Stimulated activated memory B cell treated with anti-CD40 and anti-IgM and Interleukin-4, amounts not matched to agents 10 μg/mL and 1 μg/mL and 100 μg/mL, for 72 hours (primary cell): ENCODE measurements at regions not wholly inside any gene's neighbourhood (a gene's known extent, or its start where the extent isn't known, plus 50 kb on each side); places are given as distances from the start of the nearest gene placed in this dataset.
"Not testable (repeated sequence)": the region's sequence is repeated elsewhere in the genome, so short reads cannot be mapped to it uniquely, and the experiment has no call there.

ENCODE experiments used
- ATAC-seq: fragments of 150-1000 bp; cut with Tn5 transposase; 2 replicates; pipeline ENCODE4 v1.10.0; 2021
- H3K27ac Mint-ChIP-seq: one replicate; pipeline ENCODE4 v1.8.0; 2022; ENCODE audit warnings: mild to moderate bottlenecking, mixed read lengths
- H3K27me3 Mint-ChIP-seq: one replicate; pipeline ENCODE4 v1.8.0; 2022; ENCODE audit warnings: mixed read lengths
- H3K36me3 Mint-ChIP-seq: one replicate; pipeline ENCODE4 v1.8.0; 2022; ENCODE audit warnings: mixed read lengths
- H3K4me1 Mint-ChIP-seq: one replicate; pipeline ENCODE4 v1.8.0; 2022; ENCODE audit warnings: mixed read lengths
- H3K4me3 Mint-ChIP-seq: one replicate; pipeline ENCODE4 v1.8.0; 2022; ENCODE audit warnings: mild to moderate bottlenecking, moderate library complexity, mixed read lengths
- H3K9me3 Mint-ChIP-seq: one replicate; pipeline ENCODE4 v1.8.0; 2022; ENCODE audit warnings: mixed read lengths

GRCh38 chr1:29395736-29396437, 159.6 kb downstream of the PTPRU start:
- no peak for ATAC-seq
- Mint-ChIP-seq H3K9me3 (peaks cover 8% of the 10 kb centered on the region), H3K36me3 (no peaks in the 10 kb centered on the region), H3K4me3 (no peak overlapping the region), H3K4me1 (no peaks in the 10 kb centered on the region), H3K27me3 (peaks cover 37% of the 10 kb centered on the region), H3K27ac (no peak overlapping the region)

GRCh38 chr1:29394521-29395225, 158.4 kb downstream of the PTPRU start:
- peaks cover 37% of the 10 kb centered on the region for H3K27me3 Mint-ChIP-seq
- no peaks in the 10 kb centered on the region for H3K36me3 Mint-ChIP-seq
- ATAC-seq, result no peak
- H3K4me1 Mint-ChIP-seq, result no peaks in the 10 kb centered on the region
- H3K27ac Mint-ChIP-seq, result no peak overlapping the region
- H3K9me3 Mint-ChIP-seq, result peaks cover 7% of the 10 kb centered on the region
- H3K4me3 Mint-ChIP-seq, result no peak overlapping the region

GRCh38 chr1:29393451-29393826, 157.1 kb downstream of the PTPRU start:
- Mint-ChIP-seq H3K27me3 (peaks cover 38% of the 10 kb centered on the region), H3K9me3 (no peaks in the 10 kb centered on the region), H3K4me1 (no peaks in the 10 kb centered on the region), H3K27ac (no peak overlapping the region), H3K36me3 (no peaks in the 10 kb centered on the region), H3K4me3 (no peak overlapping the region)
- ATAC-seq, result no peak

GRCh38 chr1:29392486-29393450, 156.4 kb downstream of the PTPRU start:
- no peaks in the 10 kb centered on the region for H3K9me3 Mint-ChIP-seq
- no peaks in the 10 kb centered on the region for H3K36me3 Mint-ChIP-seq
- no peak overlapping the region for H3K27ac Mint-ChIP-seq
- peaks cover 44% of the 10 kb centered on the region for H3K27me3 Mint-ChIP-seq
- no peak overlapping the region for H3K4me3 Mint-ChIP-seq
- H3K4me1 Mint-ChIP-seq, result no peaks in the 10 kb centered on the region
- no peak for ATAC-seq

GRCh38 chr1:29392036-29392435, 155.7 kb downstream of the PTPRU start:
- H3K27ac Mint-ChIP-seq, result no peak overlapping the region
- H3K9me3 Mint-ChIP-seq, result no peaks in the 10 kb centered on the region
- ATAC-seq, result no peak
- no peak overlapping the region for H3K4me3 Mint-ChIP-seq
- H3K36me3 Mint-ChIP-seq, result no peaks in the 10 kb centered on the region
- no peaks in the 10 kb centered on the region for H3K4me1 Mint-ChIP-seq
- H3K27me3 Mint-ChIP-seq, result peaks cover 52% of the 10 kb centered on the region

GRCh38 chr1:29391362-29391880, 155.1 kb downstream of the PTPRU start:
- Mint-ChIP-seq H3K4me3 (no peak overlapping the region), H3K4me1 (no peaks in the 10 kb centered on the region), H3K27ac (no peak overlapping the region), H3K36me3 (no peaks in the 10 kb centered on the region), H3K9me3 (no peaks in the 10 kb centered on the region), H3K27me3 (peaks cover 51% of the 10 kb centered on the region)
- ATAC-seq, result no peak

GRCh38 chr1:29390491-29391361, 154.4 kb downstream of the PTPRU start:
- H3K27me3 Mint-ChIP-seq, result peaks cover 44% of the 10 kb centered on the region
- H3K36me3 Mint-ChIP-seq, result no peaks in the 10 kb centered on the region
- no peak overlapping the region for H3K27ac Mint-ChIP-seq
- H3K4me1 Mint-ChIP-seq, result no peaks in the 10 kb centered on the region
- H3K9me3 Mint-ChIP-seq, result no peaks in the 10 kb centered on the region
- no peak for ATAC-seq
- no peak overlapping the region for H3K4me3 Mint-ChIP-seq

GRCh38 chr1:29390075-29390474, 153.8 kb downstream of the PTPRU start:
- H3K36me3 Mint-ChIP-seq, result no peaks in the 10 kb centered on the region
- no peak overlapping the region for H3K27ac Mint-ChIP-seq
- H3K4me3 Mint-ChIP-seq, result no peak overlapping the region
- H3K27me3 Mint-ChIP-seq, result peaks cover 38% of the 10 kb centered on the region
- ATAC-seq, result no peak
- no peaks in the 10 kb centered on the region for H3K9me3 Mint-ChIP-seq
- no peaks in the 10 kb centered on the region for H3K4me1 Mint-ChIP-seq

- Mint-ChIP-seq H3K27me3 (peaks cover 41% of the 10 kb centered on the region), H3K4me3 (no peak overlapping the region), H3K27ac (no peak overlapping the region), H3K4me1 (no peaks in the 10 kb centered on the region), H3K36me3 (no peaks in the 10 kb centered on the region), H3K9me3 (no peaks in the 10 kb centered on the region)
- no peak for ATAC-seq
Measured at GRCh38 chr1:29389533-29390041, 153.3 kb downstream of the PTPRU start.

GRCh38 chr1:29388884-29389283, 152.6 kb downstream of the PTPRU start:
- H3K4me3 Mint-ChIP-seq, result no peak overlapping the region
- peaks cover 48% of the 10 kb centered on the region for H3K27me3 Mint-ChIP-seq
- H3K36me3 Mint-ChIP-seq, result no peaks in the 10 kb centered on the region
- no peaks in the 10 kb centered on the region for H3K9me3 Mint-ChIP-seq
- no peaks in the 10 kb centered on the region for H3K4me1 Mint-ChIP-seq
- ATAC-seq, result no peak
- H3K27ac Mint-ChIP-seq, result no peak overlapping the region

GRCh38 chr1:29388170-29388569, 151.8 kb downstream of the PTPRU start:
- peaks cover 55% of the 10 kb centered on the region for H3K27me3 Mint-ChIP-seq
- H3K36me3 Mint-ChIP-seq, result no peaks in the 10 kb centered on the region
- H3K4me3 Mint-ChIP-seq, result no peak overlapping the region
- H3K4me1 Mint-ChIP-seq, result no peaks in the 10 kb centered on the region
- H3K27ac Mint-ChIP-seq, result no peak overlapping the region
- no peaks in the 10 kb centered on the region for H3K9me3 Mint-ChIP-seq
- ATAC-seq, result no peak

GRCh38 chr1:29387210-29387609, 150.9 kb downstream of the PTPRU start:
- H3K27me3 Mint-ChIP-seq, result peaks cover 55% of the 10 kb centered on the region
- no peak for ATAC-seq
- no peaks in the 10 kb centered on the region for H3K4me1 Mint-ChIP-seq
- H3K36me3 Mint-ChIP-seq, result no peaks in the 10 kb centered on the region
- no peak overlapping the region for H3K27ac Mint-ChIP-seq
- H3K9me3 Mint-ChIP-seq, result no peaks in the 10 kb centered on the region
- H3K4me3 Mint-ChIP-seq, result no peak overlapping the region

- not testable (repeated sequence) for ATAC-seq, H3K36me3 Mint-ChIP-seq, H3K27ac Mint-ChIP-seq, H3K4me1 Mint-ChIP-seq, H3K4me3 Mint-ChIP-seq, H3K9me3 Mint-ChIP-seq
- peaks cover 52% of the 10 kb centered on the region for H3K27me3 Mint-ChIP-seq
Measured at GRCh38 chr1:29386453-29386852, 150.1 kb downstream of the PTPRU start.

- peaks cover 49% of the 10 kb centered on the region for H3K27me3 Mint-ChIP-seq
- no peak for ATAC-seq
- H3K9me3 Mint-ChIP-seq, result no peaks in the 10 kb centered on the region
- H3K4me1 Mint-ChIP-seq, result no peaks in the 10 kb centered on the region
- no peaks in the 10 kb centered on the region for H3K36me3 Mint-ChIP-seq
- no peak overlapping the region for H3K27ac Mint-ChIP-seq
- no peak overlapping the region for H3K4me3 Mint-ChIP-seq
Measured at GRCh38 chr1:29385966-29386365, 149.6 kb downstream of the PTPRU start.
